C4-2B (cell line): ENCODE measurements at regions not wholly inside any gene's neighbourhood (a gene's known extent, or its start where the extent isn't known, plus 50 kb on each side); places are given as distances from the start of the nearest gene placed in this dataset.
"Not testable (repeated sequence)": the region's sequence is repeated elsewhere in the genome, so short reads cannot be mapped to it uniquely, and the experiment has no call there.

Experiments used
- H3K27ac ChIP-seq: fragments of 450-650 bp; 2 replicates; pipeline ENCODE4 v1.5.1; 2017
- ZFX ChIP-seq: fragments of 450-650 bp; IDR thresholded peaks from 2 replicates; pipeline ENCODE4 v1.6.1; 2017
- TF ChIP-seq, protein P1 (sequence below): fragments of 450-650 bp; conservative IDR thresholded peaks from 2 replicates; pipeline ENCODE4 v1.5.1; 2017; ENCODE audit warnings: mild to moderate bottlenecking

DNA sequence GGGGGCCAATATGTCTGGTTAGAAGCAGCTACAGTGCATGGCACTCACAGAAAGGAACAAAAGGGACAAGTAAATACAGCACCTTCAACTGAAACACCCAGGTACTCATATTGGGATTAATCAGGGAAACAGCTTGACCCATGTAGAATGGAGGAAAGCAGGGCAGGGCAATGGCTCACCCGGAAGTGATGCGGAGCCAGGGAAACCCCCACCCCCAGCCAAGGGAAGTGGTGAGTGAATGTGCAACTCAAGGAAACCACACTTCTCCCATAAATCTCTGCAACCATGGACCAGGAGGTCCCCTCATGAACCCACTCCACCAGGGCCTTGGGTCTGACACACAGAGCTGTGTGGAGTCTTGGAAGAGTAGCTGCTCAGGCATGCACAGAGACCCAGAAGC is 117.1 kb downstream of the MTHFS start:
- peak overlapping the region; percentile 31 for H3K27ac ChIP-seq
- TF ChIP-seq, protein P1, sequence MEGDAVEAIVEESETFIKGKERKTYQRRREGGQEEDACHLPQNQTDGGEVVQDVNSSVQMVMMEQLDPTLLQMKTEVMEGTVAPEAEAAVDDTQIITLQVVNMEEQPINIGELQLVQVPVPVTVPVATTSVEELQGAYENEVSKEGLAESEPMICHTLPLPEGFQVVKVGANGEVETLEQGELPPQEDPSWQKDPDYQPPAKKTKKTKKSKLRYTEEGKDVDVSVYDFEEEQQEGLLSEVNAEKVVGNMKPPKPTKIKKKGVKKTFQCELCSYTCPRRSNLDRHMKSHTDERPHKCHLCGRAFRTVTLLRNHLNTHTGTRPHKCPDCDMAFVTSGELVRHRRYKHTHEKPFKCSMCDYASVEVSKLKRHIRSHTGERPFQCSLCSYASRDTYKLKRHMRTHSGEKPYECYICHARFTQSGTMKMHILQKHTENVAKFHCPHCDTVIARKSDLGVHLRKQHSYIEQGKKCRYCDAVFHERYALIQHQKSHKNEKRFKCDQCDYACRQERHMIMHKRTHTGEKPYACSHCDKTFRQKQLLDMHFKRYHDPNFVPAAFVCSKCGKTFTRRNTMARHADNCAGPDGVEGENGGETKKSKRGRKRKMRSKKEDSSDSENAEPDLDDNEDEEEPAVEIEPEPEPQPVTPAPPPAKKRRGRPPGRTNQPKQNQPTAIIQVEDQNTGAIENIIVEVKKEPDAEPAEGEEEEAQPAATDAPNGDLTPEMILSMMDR, result no peak
- TF ChIP-seq ZFX, result no peak

DNA sequence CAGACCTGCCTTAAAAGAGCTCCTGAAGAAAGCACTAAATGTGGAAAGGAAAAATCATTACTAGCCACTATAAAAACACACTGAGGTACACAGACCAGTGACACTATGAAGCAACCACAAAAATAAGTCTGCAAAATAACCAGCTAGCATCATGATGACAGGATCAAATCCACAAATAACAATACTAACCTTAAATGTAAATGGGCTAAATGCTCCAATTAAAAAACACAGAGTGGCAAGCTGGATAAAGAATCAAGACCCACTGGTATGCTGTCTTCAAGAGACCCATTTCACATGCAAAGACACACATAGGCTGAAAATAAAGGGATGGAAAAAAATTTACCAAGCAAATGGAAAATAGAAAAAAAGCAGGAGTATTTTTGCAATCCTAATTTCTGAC is 114.5 kb downstream of the MTHFS start:
- not testable (repeated sequence) for H3K27ac ChIP-seq
